GM12892 (cell line): ENCODE measurements at regions not wholly inside any gene's neighbourhood (a gene's known extent, or its start where the extent isn't known, plus 50 kb on each side); places are given as distances from the start of the nearest gene placed in this dataset.

ENCODE experiments used
- POLR2A ChIP-seq: IDR thresholded peaks from 2 replicates; pipeline ENCODE4 v1.6.1; 2011; ENCODE audit warnings: low read depth, low read length, control low read depth
- POLR2AphosphoS5 ChIP-seq: IDR thresholded peaks from 2 replicates; pipeline ENCODE4 v1.6.1; 2011; ENCODE audit warnings: low read depth, low read length, control low read depth

GRCh38 chr6:82645536-82646230 lies 282.1 kb downstream of the TPBG start:
- TF ChIP-seq POLR2A (no peak), POLR2AphosphoS5 (no peak)
